ENCODE measurements at regions not wholly inside any gene's neighbourhood (a gene's known extent, or its start where the extent isn't known, plus 50 kb on each side); places are given as distances from the start of the nearest gene placed in this dataset.

DNA sequence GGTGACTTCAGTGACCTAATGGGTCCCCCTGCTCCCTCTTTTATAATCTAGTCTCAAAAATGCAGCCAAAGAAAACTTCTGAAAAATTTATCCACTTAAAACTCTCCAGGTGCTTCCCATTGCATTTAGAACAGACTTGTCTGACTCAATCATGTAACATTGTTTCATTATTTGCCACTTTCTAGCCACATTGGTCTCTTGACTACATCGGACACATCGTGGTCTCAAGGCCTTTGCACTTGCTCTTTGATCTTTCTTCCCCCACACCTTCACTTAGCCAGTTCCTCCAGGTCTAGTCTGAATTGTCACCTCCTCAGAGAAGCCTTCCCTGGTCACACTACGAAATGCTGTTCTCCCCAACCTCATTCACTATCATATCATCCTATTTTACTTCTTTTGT is 97.0 kb upstream of the E2F8 start:
- peak; percentile 57 for FAIRE-seq
- H2AFZ ChIP-seq (ENCODE audit: control insufficient read depth, low read depth, low read length) = no peak overlapping the region
- no peak overlapping the region for H3K4me2 ChIP-seq (ENCODE audit: control insufficient read depth, insufficient read depth)
- 10% methylated on average over 3 of the region's 3 CpGs for WGBS (ENCODE audit: insufficient coverage, insufficient replicate concordance, low lambda C conversion rate, missing lambda C conversion rate)
- ChIA-PET RAD21 (ENCODE audit: unreplicated experiment) (no interaction called here), POLR2A (no interaction called here), SMC1A (ENCODE audit: uncharacterized antibody, unreplicated experiment) (interaction anchor here (0.9 kb wide), 1 partner anchor 15 kb away, joined by 3 read pairs; no protein-coding TSS in a partner anchor), CTCF (no interaction called here)
- TF ChIP-seq NR2C1 (IDR thresholded peaks at IDR 0.05) (no peak), NBN (IDR thresholded peaks at IDR 0.05) (no peak), LARP7 (IDR thresholded peaks at IDR 0.05) (no peak), JUNB (IDR thresholded peaks at IDR 0.05) (peak; percentile 44), NR2C2 (IDR thresholded peaks at IDR 0.05; ENCODE audit: borderline replicate concordance, control insufficient read depth, insufficient read length, low read depth) (no peak), ZNF274 (IDR thresholded peaks at IDR 0.05; ENCODE audit: insufficient read depth, insufficient read length) (no peak), NKRF (conservative IDR thresholded peaks at IDR 0.05) (no peak), RELA (IDR thresholded peaks at IDR 0.05; ENCODE audit: borderline replicate concordance, partially characterized antibody) (no peak), SPI1 (IDR thresholded peaks at IDR 0.05; ENCODE audit: borderline replicate concordance, insufficient read depth, low read depth, low read length) (no peak), RUNX3 (IDR thresholded peaks at IDR 0.05; ENCODE audit: low read length) (peak; percentile 70), TCF7 (IDR thresholded peaks at IDR 0.05; ENCODE audit: borderline replicate concordance) (peak; percentile 77), NFIC (IDR thresholded peaks at IDR 0.05; ENCODE audit: low read depth, low read length) (0 out of 2 replicates have a peak, but pooled peaks have one; percentile 52), EP300 (IDR thresholded peaks at IDR 0.05; ENCODE audit: borderline replicate concordance in 1 of 2, control insufficient read depth in 1 of 2, low read depth in 2 of 2, low read length in 2 of 2) (no peak), RBBP5 (conservative IDR thresholded peaks at IDR 0.05) (no peak), ESRRA (IDR thresholded peaks at IDR 0.05; ENCODE audit: low read length) (no peak), NR2F1 (conservative IDR thresholded peaks at IDR 0.05) (0 out of 2 replicates have a peak, but pooled peaks have one; percentile 19)
- TF ChIP-seq, protein P1, sequence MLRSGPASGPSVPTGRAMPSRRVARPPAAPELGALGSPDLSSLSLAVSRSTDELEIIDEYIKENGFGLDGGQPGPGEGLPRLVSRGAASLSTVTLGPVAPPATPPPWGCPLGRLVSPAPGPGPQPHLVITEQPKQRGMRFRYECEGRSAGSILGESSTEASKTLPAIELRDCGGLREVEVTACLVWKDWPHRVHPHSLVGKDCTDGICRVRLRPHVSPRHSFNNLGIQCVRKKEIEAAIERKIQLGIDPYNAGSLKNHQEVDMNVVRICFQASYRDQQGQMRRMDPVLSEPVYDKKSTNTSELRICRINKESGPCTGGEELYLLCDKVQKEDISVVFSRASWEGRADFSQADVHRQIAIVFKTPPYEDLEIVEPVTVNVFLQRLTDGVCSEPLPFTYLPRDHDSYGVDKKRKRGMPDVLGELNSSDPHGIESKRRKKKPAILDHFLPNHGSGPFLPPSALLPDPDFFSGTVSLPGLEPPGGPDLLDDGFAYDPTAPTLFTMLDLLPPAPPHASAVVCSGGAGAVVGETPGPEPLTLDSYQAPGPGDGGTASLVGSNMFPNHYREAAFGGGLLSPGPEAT (IDR thresholded peaks at IDR 0.05; ENCODE audit: low read depth) = no peak
- intact Hi-C loops (cut with micrococcal nuclease; ENCODE audit: unreplicated experiment) = no loop called here
- H4K20me1 ChIP-seq (ENCODE audit: control insufficient read depth, insufficient read depth) = no peaks in the 10 kb centered on the region
- H3K4me1 ChIP-seq (ENCODE audit: control insufficient read depth, insufficient read depth, low read length) = no peaks in the 10 kb centered on the region
- no peak overlapping the region for H3K4me3 ChIP-seq
- no TSS peak for BruUV-seq (replicated peaks)
- H3K9ac ChIP-seq (ENCODE audit: control insufficient read depth, insufficient read depth, low read length) = no peak overlapping the region
- in situ Hi-C loops (cut with MboI) = no loop called here
- no peak for DNase-seq (ENCODE audit: low read depth, low spot score)
- no peaks in the 10 kb centered on the region for H3K9me3 ChIP-seq (replicated peaks; ENCODE audit: control insufficient read depth, insufficient read depth, low read length)
- H3K27me3 ChIP-seq (replicated peaks in 1 of 2; ENCODE audit: control insufficient read depth in 2 of 2, insufficient read depth in 2 of 2, low read length in 1 of 2) = no peaks in the 10 kb centered on the region
- peak; percentile 79 for ATAC-seq
- no peaks in the 10 kb centered on the region for H3K36me3 ChIP-seq (ENCODE audit: control insufficient read depth in 2 of 2, insufficient read depth in 2 of 2, low read length in 1 of 2)
- H3K79me2 ChIP-seq (ENCODE audit: control insufficient read depth, insufficient read depth, low read length) = no peaks in the 10 kb centered on the region
- no peak overlapping the region for H3K27ac ChIP-seq (ENCODE audit: control insufficient read depth, insufficient read depth)

All from GM12878 (cell line).